ENCODE measurements at regions not wholly inside any gene's neighbourhood (a gene's known extent, or its start where the extent isn't known, plus 50 kb on each side); places are given as distances from the start of the nearest gene placed in this dataset.

DNA sequence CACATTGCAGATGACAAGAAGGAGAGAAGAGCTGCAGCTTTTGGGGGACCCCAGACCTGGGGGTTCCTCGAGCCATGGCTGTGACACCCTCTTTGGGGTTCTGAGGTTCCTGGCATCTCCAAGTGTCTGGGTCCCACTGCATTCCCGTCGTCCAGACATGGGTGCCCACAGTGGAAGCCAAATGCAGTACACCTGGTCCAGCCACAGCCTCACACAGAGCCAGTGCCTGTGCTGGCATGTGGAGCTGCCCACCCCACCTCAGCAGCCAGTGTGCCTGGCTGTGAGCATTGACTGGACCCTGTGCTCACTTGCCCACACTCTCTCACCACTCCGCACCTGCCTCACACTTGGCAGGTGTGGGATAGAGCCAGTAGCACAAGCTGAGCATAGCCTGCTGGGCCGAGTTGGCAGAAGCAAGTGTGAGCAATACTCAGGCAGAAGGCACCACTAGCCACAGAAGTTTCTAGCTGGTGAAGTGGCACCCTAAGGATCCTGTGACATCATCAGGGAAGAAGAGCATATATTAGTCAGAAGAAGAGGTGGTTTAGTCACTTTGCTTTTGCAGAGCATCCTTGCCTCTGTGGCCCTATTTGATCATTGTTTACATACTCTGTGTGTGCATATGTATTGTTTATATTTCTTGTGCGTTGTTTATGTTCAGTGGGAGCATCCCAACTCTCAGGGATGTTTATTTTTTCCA lies 65.0 kb upstream of the MAGEB2 start:
- Mint-ChIP-seq H3K4me3 (ENCODE audit: unreplicated experiment) (no peak overlapping the region), H3K27me3 (ENCODE audit: unreplicated experiment) (no peaks in the 10 kb centered on the region), H3K27ac (ENCODE audit: unreplicated experiment) (no peak overlapping the region), H3K36me3 (ENCODE audit: unreplicated experiment) (no peaks in the 10 kb centered on the region), H3K9me3 (ENCODE audit: unreplicated experiment) (no peaks in the 10 kb centered on the region), H3K4me1 (ENCODE audit: low read depth, unreplicated experiment) (peaks cover 7% of the 10 kb centered on the region)
- DNase-seq = no peak
- TF ChIP-seq, protein P1, sequence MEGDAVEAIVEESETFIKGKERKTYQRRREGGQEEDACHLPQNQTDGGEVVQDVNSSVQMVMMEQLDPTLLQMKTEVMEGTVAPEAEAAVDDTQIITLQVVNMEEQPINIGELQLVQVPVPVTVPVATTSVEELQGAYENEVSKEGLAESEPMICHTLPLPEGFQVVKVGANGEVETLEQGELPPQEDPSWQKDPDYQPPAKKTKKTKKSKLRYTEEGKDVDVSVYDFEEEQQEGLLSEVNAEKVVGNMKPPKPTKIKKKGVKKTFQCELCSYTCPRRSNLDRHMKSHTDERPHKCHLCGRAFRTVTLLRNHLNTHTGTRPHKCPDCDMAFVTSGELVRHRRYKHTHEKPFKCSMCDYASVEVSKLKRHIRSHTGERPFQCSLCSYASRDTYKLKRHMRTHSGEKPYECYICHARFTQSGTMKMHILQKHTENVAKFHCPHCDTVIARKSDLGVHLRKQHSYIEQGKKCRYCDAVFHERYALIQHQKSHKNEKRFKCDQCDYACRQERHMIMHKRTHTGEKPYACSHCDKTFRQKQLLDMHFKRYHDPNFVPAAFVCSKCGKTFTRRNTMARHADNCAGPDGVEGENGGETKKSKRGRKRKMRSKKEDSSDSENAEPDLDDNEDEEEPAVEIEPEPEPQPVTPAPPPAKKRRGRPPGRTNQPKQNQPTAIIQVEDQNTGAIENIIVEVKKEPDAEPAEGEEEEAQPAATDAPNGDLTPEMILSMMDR (IDR thresholded peaks at IDR 0.05; ENCODE audit: partially characterized antibody, unreplicated experiment) = no peak

DNA sequence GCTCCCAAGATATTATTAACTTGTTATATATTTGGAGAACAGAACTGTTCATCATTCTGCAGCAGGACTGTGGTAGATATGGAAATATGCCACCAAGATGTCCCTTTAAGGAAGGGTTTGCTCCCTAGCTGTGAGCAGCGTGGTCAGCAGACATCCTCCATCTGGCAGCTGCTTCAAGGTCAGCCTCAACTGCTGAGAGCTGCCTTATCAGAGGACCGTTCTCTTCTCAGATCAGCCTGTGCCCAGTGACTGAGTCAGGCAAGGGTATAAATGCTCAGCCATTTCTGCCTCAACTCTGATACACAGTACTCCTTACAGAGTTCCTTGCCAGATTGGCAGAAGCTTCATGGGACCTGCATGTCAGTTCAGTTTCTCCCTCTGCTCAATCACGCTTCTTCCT lies 63.4 kb upstream of the MAGEB2 start:
- H3K36me3 Mint-ChIP-seq (ENCODE audit: unreplicated experiment) = no peaks in the 10 kb centered on the region
- no peaks in the 10 kb centered on the region for H3K9me3 Mint-ChIP-seq (ENCODE audit: unreplicated experiment)
- H3K27me3 Mint-ChIP-seq (ENCODE audit: unreplicated experiment) = no peaks in the 10 kb centered on the region
- no peak overlapping the region for H3K27ac Mint-ChIP-seq (ENCODE audit: unreplicated experiment)
- no peak overlapping the region for H3K4me3 Mint-ChIP-seq (ENCODE audit: unreplicated experiment)
- no peak for DNase-seq
- H3K4me1 Mint-ChIP-seq (ENCODE audit: low read depth, unreplicated experiment) = peaks cover 7% of the 10 kb centered on the region
- TF ChIP-seq, protein P1 (IDR thresholded peaks at IDR 0.05; ENCODE audit: partially characterized antibody, unreplicated experiment) = no peak

DNA sequence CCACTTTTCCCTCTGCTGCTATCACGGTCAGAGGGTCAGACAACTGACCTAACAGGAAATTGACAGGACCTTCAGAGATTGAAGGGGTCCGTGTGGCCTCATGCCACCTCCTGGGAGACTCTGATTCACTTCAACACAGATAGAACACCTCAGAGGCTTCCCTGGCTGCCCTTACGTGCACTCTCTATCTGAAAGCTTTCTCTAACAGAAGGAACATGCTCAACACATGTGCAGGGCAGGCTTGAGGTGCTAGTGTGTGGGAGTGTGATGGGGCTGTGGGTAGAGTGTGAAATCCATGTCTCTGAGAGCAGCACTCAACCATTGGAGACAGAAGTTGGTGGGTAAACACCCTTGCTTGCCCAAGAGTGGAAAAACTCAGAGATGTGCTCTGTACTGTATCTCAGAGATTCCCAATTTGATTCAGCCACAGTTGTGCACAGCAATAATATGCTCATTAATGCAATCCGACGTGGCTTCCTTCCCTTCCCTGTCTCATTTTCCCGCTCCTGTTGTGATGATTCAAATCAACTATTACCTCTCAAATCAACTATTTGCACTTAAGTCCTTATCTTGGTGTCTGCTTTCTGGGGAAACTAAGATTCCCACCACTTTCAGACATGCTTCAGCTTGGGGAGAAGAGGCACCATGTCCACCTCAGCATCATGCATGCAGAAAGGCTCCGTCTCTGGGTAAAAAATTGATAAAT lies 62.0 kb upstream of the MAGEB2 start:
- no peaks in the 10 kb centered on the region for H3K9me3 Mint-ChIP-seq (ENCODE audit: unreplicated experiment)
- H3K36me3 Mint-ChIP-seq (ENCODE audit: unreplicated experiment) = no peaks in the 10 kb centered on the region
- no peak overlapping the region for H3K27ac Mint-ChIP-seq (ENCODE audit: unreplicated experiment)
- peaks cover 7% of the 10 kb centered on the region for H3K4me1 Mint-ChIP-seq (ENCODE audit: low read depth, unreplicated experiment)
- no peak for DNase-seq
- TF ChIP-seq, protein P1 (IDR thresholded peaks at IDR 0.05; ENCODE audit: partially characterized antibody, unreplicated experiment) = no peak
- H3K27me3 Mint-ChIP-seq (ENCODE audit: unreplicated experiment) = no peaks in the 10 kb centered on the region
- H3K4me3 Mint-ChIP-seq (ENCODE audit: unreplicated experiment) = no peak overlapping the region

DNA sequence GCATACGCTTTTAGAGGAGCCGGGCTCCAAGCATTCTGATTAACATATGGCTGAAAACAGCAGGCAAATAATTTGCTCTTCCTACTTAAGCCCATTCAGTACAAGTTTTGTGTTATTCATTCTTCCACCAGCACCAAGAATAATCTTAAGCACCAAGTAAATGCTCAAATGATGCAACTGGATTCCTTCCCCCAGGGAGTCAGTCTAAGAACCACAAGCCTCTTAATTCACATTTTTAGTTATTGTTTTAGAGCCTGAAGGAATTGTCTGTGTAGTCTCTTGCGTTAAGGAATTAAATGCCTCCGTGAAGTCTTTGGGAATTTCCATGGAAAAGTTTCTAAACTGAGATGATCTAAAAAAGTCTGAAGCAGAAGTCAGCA lies 61.5 kb upstream of the MAGEB2 start:
- H3K27ac Mint-ChIP-seq (ENCODE audit: unreplicated experiment) = no peak overlapping the region
- no peaks in the 10 kb centered on the region for H3K27me3 Mint-ChIP-seq (ENCODE audit: unreplicated experiment)
- TF ChIP-seq, protein P1 (IDR thresholded peaks at IDR 0.05; ENCODE audit: partially characterized antibody, unreplicated experiment) = no peak
- DNase-seq = no peak
- H3K36me3 Mint-ChIP-seq (ENCODE audit: unreplicated experiment) = no peaks in the 10 kb centered on the region
- no peak overlapping the region for H3K4me3 Mint-ChIP-seq (ENCODE audit: unreplicated experiment)
- no peaks in the 10 kb centered on the region for H3K9me3 Mint-ChIP-seq (ENCODE audit: unreplicated experiment)
- H3K4me1 Mint-ChIP-seq (ENCODE audit: low read depth, unreplicated experiment) = peaks cover 7% of the 10 kb centered on the region

DNA sequence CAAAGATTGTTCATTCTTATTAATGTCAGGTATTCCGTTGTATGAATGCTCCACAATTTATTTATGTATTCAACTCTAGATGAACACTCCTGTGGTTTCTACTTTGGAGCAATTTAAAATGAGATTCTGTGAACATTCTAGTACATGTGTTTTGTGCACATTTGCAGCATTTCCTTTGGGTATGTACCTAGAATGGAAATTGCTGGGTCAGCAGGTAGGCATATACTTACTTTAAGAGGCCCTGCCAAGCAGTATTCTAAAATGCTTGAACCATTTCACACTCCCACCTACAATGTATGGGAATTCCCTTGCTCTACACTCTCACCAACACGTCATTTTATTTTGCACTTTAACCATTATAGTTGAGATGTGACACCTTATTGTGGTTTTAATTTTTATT lies 59.4 kb upstream of the MAGEB2 start:
- no peak overlapping the region for H3K4me3 Mint-ChIP-seq (ENCODE audit: unreplicated experiment)
- H3K4me1 Mint-ChIP-seq (ENCODE audit: low read depth, unreplicated experiment) = peaks cover 7% of the 10 kb centered on the region
- DNase-seq = no peak
- no peaks in the 10 kb centered on the region for H3K9me3 Mint-ChIP-seq (ENCODE audit: unreplicated experiment)
- H3K36me3 Mint-ChIP-seq (ENCODE audit: unreplicated experiment) = no peaks in the 10 kb centered on the region
- no peak overlapping the region for H3K27ac Mint-ChIP-seq (ENCODE audit: unreplicated experiment)
- no peaks in the 10 kb centered on the region for H3K27me3 Mint-ChIP-seq (ENCODE audit: unreplicated experiment)
- TF ChIP-seq, protein P1 (IDR thresholded peaks at IDR 0.05; ENCODE audit: partially characterized antibody, unreplicated experiment) = no peak

Data from glutamatergic neuron (in vitro differentiated cells).